ENCODE measurements at regions not wholly inside any gene's neighbourhood (a gene's known extent, or its start where the extent isn't known, plus 50 kb on each side); places are given as distances from the start of the nearest gene placed in this dataset.

DNA sequence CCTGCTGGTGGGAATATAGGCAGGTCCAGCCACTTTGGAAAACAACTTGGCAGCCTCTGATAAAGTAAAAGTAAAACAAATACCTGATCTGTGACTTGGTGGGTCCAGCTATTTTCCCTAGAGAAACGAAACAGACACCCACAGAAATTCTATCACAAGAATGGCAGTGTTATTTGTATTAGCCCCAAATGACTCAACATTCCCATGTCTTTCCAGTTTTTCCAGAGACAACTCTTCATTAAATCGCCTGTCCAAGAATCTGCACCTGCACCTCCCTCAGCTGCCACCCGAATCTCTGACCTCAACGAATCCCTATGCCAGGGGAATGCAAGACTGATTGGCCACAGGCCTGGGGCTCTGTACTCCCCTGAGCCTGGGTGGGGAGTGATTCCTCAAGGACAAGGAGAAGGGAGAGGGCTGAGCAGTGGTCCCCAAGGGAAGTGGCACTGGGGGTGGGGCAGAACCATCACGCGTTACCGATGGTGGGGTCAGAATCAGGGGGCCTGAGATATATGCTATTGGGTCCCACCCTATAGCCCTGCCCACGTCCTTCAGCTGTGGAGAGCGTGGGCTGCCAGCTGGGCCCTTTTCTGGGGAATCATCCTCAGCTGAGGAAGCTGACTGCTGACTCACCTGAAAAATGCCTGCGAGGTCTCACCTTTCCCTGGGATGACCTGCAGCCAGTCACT, 553.0 kb downstream of the PTPRU start:
- Histone ChIP-seq H3K9me3 (ENCODE audit: control insufficient read depth, insufficient read depth, low read length) (no peaks in the 10 kb centered on the region), H3K4me1 (ENCODE audit: control insufficient read depth, low read length) (no peaks in the 10 kb centered on the region), H3K9me2 (replicated peaks; ENCODE audit: control insufficient read depth, low read length) (no peaks in the 10 kb centered on the region), H3K27me3 (ENCODE audit: control insufficient read depth, low read length) (no peaks in the 10 kb centered on the region), H3F3A (ENCODE audit: control insufficient read depth, insufficient read depth) (no peaks in the 10 kb centered on the region), H3K4me2 (ENCODE audit: low read length) (no peak overlapping the region), H3K36me3 (ENCODE audit: control insufficient read depth, low read length) (no peaks in the 10 kb centered on the region), H4K20me1 (ENCODE audit: control insufficient read depth, insufficient read depth, low read depth, low read length) (no peaks in the 10 kb centered on the region), H3K4me3 (ENCODE audit: low read length) (no peak overlapping the region), H3K27ac (ENCODE audit: low read depth, low read length) (no peak overlapping the region), H3K79me2 (ENCODE audit: control insufficient read depth, low read length) (no peaks in the 10 kb centered on the region)
- TF ChIP-seq, protein P1, sequence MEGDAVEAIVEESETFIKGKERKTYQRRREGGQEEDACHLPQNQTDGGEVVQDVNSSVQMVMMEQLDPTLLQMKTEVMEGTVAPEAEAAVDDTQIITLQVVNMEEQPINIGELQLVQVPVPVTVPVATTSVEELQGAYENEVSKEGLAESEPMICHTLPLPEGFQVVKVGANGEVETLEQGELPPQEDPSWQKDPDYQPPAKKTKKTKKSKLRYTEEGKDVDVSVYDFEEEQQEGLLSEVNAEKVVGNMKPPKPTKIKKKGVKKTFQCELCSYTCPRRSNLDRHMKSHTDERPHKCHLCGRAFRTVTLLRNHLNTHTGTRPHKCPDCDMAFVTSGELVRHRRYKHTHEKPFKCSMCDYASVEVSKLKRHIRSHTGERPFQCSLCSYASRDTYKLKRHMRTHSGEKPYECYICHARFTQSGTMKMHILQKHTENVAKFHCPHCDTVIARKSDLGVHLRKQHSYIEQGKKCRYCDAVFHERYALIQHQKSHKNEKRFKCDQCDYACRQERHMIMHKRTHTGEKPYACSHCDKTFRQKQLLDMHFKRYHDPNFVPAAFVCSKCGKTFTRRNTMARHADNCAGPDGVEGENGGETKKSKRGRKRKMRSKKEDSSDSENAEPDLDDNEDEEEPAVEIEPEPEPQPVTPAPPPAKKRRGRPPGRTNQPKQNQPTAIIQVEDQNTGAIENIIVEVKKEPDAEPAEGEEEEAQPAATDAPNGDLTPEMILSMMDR (IDR thresholded peaks at IDR 0.05; ENCODE audit: low read depth, low read length, poor library complexity, severe bottlenecking), result no peak
- no peak for TF ChIP-seq EZH2phosphoT487 (IDR thresholded peaks at IDR 0.05; ENCODE audit: borderline replicate concordance, low read length)

DNA sequence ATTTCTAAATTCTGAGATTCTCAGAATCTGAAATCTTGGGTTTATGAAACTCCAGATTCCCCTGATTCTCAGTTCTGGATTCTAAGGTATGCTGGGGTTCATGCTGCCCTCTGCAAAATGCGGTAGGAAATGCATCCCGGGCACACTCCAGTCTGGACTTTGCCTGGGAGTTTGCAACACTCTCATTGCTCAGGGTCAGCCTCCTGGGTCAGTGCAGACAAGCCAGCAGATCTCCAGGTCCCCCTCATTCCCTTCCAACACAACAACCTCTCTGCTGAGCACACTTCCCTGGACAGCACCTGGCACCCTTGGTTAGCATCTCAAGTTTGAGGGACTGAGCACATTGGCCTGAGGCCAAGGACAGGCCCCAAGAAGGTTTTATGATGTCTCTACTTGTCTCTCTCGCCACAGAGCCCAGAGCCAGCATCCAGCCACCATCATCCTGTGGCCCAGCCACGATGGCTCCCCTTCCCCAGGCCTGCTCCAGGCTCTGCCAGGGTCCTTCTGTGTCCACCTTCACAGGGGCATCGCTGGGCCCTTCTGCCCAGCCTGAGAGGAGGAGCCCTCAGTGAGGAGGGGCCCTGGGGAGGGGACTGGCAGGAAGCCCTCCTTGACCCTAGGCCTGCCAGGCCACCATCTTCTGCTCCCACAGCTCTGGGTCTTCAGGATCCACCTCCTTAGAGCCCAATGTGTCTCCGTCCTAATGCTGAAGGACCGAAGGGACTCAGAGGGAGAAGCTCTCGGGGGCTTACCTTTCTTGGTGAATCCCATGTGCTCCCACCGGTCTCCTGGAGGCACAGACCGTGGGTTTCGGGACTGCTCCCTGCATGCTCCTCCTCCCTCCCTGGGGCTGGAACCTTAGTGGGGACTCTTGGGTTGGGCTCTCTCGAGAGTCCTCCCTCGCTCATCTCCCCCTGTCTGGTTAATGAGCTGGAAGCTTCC, 550.7 kb downstream of the PTPRU start:
- no peaks in the 10 kb centered on the region for H3K9me2 ChIP-seq (replicated peaks; ENCODE audit: control insufficient read depth, low read length)
- TF ChIP-seq, protein P1 (IDR thresholded peaks at IDR 0.05; ENCODE audit: low read depth, low read length, poor library complexity, severe bottlenecking), result no peak
- TF ChIP-seq EZH2phosphoT487 (IDR thresholded peaks at IDR 0.05; ENCODE audit: borderline replicate concordance, low read length), result no peak
- H3K4me2 ChIP-seq (ENCODE audit: low read length), result no peak overlapping the region
- H3K36me3 ChIP-seq (ENCODE audit: control insufficient read depth, low read length), result no peaks in the 10 kb centered on the region
- no peaks in the 10 kb centered on the region for H4K20me1 ChIP-seq (ENCODE audit: control insufficient read depth, insufficient read depth, low read depth, low read length)
- H3K4me3 ChIP-seq (ENCODE audit: low read length), result no peak overlapping the region
- H3F3A ChIP-seq (ENCODE audit: control insufficient read depth, insufficient read depth), result no peaks in the 10 kb centered on the region
- H3K27me3 ChIP-seq (ENCODE audit: control insufficient read depth, low read length), result no peaks in the 10 kb centered on the region
- no peak overlapping the region for H3K27ac ChIP-seq (ENCODE audit: low read depth, low read length)
- H3K9me3 ChIP-seq (ENCODE audit: control insufficient read depth, insufficient read depth, low read length), result no peaks in the 10 kb centered on the region
- no peaks in the 10 kb centered on the region for H3K79me2 ChIP-seq (ENCODE audit: control insufficient read depth, low read length)
- H3K4me1 ChIP-seq (ENCODE audit: control insufficient read depth, low read length), result no peaks in the 10 kb centered on the region

DNA sequence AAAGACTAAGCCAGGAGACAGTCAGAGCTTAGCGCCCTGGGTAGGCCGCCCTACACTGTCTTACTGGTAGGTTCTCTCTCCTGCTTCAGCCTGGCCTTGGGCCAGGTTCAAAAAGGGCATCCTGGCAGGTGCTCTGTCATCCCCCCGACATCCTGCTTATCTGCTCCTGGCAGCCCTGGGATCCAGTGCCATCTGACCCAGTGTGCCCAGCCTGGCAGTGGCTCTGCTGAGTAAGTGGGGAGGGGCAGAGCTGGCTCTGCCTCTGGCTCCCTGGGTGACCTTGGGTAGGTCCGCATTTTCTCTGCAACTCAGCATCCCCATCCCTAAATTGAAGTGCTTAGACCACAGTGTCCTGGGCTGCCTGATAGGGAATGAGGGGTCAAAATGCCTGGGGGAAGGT, 549.9 kb downstream of the PTPRU start:
- Histone ChIP-seq H3K4me1 (ENCODE audit: control insufficient read depth, low read length) (no peaks in the 10 kb centered on the region), H4K20me1 (ENCODE audit: control insufficient read depth, insufficient read depth, low read depth, low read length) (no peaks in the 10 kb centered on the region), H3K27me3 (ENCODE audit: control insufficient read depth, low read length) (no peaks in the 10 kb centered on the region), H3K4me2 (ENCODE audit: low read length) (no peak overlapping the region), H3F3A (ENCODE audit: control insufficient read depth, insufficient read depth) (no peaks in the 10 kb centered on the region), H3K27ac (ENCODE audit: low read depth, low read length) (no peak overlapping the region), H3K79me2 (ENCODE audit: control insufficient read depth, low read length) (no peaks in the 10 kb centered on the region), H3K9me2 (replicated peaks; ENCODE audit: control insufficient read depth, low read length) (no peaks in the 10 kb centered on the region), H3K9me3 (ENCODE audit: control insufficient read depth, insufficient read depth, low read length) (no peaks in the 10 kb centered on the region), H3K36me3 (ENCODE audit: control insufficient read depth, low read length) (no peaks in the 10 kb centered on the region), H3K4me3 (ENCODE audit: low read length) (no peak overlapping the region)
- no peak for TF ChIP-seq EZH2phosphoT487 (IDR thresholded peaks at IDR 0.05; ENCODE audit: borderline replicate concordance, low read length)
- TF ChIP-seq, protein P1 (IDR thresholded peaks at IDR 0.05; ENCODE audit: low read depth, low read length, poor library complexity, severe bottlenecking), result no peak
